HG03469 (cell line): ENCODE measurements at regions not wholly inside any gene's neighbourhood (a gene's known extent, or its start where the extent isn't known, plus 50 kb on each side); places are given as distances from the start of the nearest gene placed in this dataset.

ENCODE experiments used
- ATAC-seq: cut with Tn5 transposase; IDR thresholded peaks from one replicate; pipeline ENCODE4 v1.9.1; 2021; ENCODE audit warnings: mild to moderate bottlenecking, moderate library complexity, moderate number of reproducible peaks; ENCODE audit not compliant: unreplicated experiment

- no peak for ATAC-seq
Measured at GRCh38 chr2:118699447-118700175, 147.8 kb downstream of the EN1 start.

- no peak for ATAC-seq
Measured at GRCh38 chr2:118698564-118698963, 148.9 kb downstream of the EN1 start.

GRCh38 chr2:118697781-118698180 lies 149.7 kb downstream of the EN1 start:
- ATAC-seq = no peak

- no peak for ATAC-seq
Measured at GRCh38 chr2:118696786-118697465, 150.5 kb downstream of the EN1 start.

- no peak for ATAC-seq
Measured at GRCh38 chr2:118693287-118693822, 154.1 kb downstream of the EN1 start.

- no peak for ATAC-seq
Measured at GRCh38 chr2:118689874-118690273, 157.6 kb downstream of the EN1 start.

GRCh38 chr2:118689456-118689855 lies 158.0 kb downstream of the EN1 start:
- ATAC-seq = no peak

- ATAC-seq = no peak
Measured at GRCh38 chr2:118689033-118689432, 158.4 kb downstream of the EN1 start.

- ATAC-seq = no peak
Measured at GRCh38 chr2:118687698-118688097, 159.8 kb downstream of the EN1 start.

- ATAC-seq = no peak
Measured at GRCh38 chr2:118687192-118687591, 160.3 kb downstream of the EN1 start.

GRCh38 chr2:118686346-118686745 lies 161.1 kb downstream of the EN1 start:
- ATAC-seq = no peak

GRCh38 chr2:118683460-118683859 lies 164.0 kb downstream of the EN1 start:
- no peak for ATAC-seq

GRCh38 chr2:118678985-118679384 lies 168.5 kb downstream of the EN1 start:
- no peak for ATAC-seq

- no peak for ATAC-seq
Measured at GRCh38 chr2:118677546-118677945, 169.9 kb downstream of the EN1 start.

GRCh38 chr2:118675531-118675930 lies 171.9 kb downstream of the EN1 start:
- no peak for ATAC-seq

- ATAC-seq = no peak
Measured at GRCh38 chr2:118672571-118673158, 174.8 kb downstream of the EN1 start.

- no peak for ATAC-seq
Measured at GRCh38 chr2:118671701-118672454, 175.6 kb downstream of the EN1 start.

- ATAC-seq = no peak
Measured at GRCh38 chr2:118670838-118671237, 176.6 kb downstream of the EN1 start.

GRCh38 chr2:118670276-118670675 lies 177.2 kb downstream of the EN1 start:
- no peak for ATAC-seq

GRCh38 chr2:118669654-118670053 lies 177.8 kb downstream of the EN1 start:
- no peak for ATAC-seq
